ENCODE measurements at regions not wholly inside any gene's neighbourhood (a gene's known extent, or its start where the extent isn't known, plus 50 kb on each side); places are given as distances from the start of the nearest gene placed in this dataset.

DNA sequence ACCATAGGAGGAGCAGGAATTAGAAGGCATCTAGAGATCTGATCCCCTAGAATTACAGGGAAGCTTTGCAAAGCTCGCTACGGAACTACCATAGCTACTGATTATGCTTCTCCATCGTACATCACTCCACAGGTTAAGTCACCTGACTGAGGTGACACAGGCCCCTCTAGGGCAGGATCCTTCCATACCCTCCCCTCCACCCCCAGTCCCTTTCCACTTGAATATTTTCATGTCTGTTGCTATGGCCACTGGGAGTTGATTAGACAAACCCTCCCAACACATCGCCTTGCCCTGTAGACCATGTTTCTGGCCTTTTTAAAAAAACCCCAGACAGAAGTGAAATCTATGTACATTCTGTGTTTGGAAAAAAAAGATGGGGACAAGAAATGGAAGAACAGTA is 287.1 kb downstream of the SOX9 start:
- DNase-seq (ENCODE audit: low read depth, low spot score): no peak

DNA sequence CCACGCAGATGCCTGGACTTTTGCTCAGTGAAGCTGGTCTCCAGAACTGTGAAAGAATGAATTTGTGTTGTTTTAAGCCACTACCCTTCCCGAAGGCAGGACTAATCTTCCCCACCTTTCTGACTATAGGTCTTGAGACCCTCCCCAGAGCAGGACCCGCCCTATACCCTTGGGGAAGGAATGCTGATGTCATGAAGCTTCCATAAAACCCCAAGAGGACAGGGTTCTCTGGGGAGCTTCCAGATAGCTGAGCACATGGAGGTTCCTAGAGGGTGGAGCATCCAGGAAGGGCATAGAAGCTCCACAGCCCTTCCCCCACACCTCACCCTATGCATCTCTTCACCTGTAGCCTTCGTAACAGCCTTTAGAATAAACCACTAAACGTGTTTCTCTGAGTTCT is 287.8 kb downstream of the SOX9 start:
- no peak for DNase-seq (ENCODE audit: low read depth, low spot score)

DNA sequence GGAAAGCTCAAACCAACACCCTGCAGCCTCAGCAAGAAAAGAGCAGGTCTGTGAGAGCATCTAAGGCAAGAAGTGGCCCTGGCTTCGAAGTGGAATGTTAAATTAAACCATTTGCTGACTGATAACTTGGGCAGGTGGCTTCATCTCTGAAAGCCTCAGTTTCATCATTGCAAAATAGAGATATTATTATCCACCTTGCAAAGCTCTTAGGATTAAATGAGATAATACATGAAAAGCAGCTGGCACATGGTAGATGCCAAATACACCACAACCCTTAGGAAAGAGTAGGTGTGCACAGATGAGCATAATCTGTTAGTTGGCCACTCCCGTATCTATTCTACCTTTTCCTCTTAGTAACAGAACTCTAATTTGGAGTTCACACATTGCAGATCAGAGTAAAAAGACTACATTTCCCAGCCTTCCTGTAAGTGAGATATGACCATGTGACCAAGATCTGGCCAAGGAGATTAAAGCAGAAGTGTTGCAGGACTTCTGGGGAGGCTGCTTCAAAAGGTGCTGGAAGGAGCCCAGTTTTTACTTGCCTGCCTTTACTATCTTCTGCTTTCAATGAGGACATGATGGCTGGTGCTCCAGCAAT is 288.7 kb downstream of the SOX9 start:
- DNase-seq (ENCODE audit: low read depth, low spot score): no peak

- no peak for DNase-seq (ENCODE audit: low read depth, low spot score)
Measured at GRCh38 chr17:72411124-72411563, 290.3 kb downstream of the SOX9 start.

DNA sequence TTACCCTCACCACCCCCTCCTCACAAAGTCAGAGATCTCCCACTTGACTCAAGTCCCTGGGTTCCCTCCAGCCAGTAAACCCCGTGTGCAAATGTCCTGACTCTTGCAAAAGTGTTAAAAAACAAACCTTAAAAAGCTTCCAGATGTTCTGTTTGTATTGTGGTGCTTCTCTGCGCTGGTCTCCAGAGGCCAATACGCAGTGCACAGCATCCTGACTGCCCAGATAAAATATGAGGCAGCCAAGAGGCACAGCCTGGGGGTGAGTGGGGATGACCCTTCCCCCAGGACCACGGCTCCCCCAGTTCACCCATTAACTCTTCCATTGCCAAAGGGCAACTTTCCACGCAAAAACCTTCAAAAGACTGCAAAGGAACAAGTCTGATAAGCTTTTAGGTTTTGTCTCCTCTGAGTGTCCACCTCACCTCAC is 291.8 kb downstream of the SOX9 start:
- DNase-seq (ENCODE audit: low read depth, low spot score): no peak

- DNase-seq (ENCODE audit: low read depth, low spot score): no peak
Measured at GRCh38 chr17:72413077-72414031, 292.5 kb downstream of the SOX9 start.

DNA sequence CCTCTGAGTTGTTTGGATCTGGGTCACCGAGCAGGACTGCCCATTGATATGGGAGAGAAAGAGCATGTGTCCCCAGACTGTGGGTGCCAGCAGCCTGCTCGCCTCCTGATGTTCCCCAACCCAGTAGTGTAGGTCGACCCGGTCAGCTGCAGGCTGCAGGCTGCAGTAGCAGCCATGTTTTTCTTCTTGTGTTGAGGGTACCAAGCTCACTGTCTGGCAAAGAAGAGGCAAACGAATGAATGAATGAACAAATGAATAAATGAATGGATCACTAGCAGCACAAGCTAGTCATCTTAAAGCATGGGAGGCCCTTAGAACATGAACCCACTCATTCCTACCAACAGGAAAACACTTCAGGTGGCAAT is 293.2 kb downstream of the SOX9 start:
- no peak for DNase-seq (ENCODE audit: low read depth, low spot score)

GRCh38 chr17:72414967-72415853 is 294.4 kb downstream of the SOX9 start:
- DNase-seq (ENCODE audit: low read depth, low spot score): no peak

GRCh38 chr17:72416054-72416675 is 295.3 kb downstream of the SOX9 start:
- no peak for DNase-seq (ENCODE audit: low read depth, low spot score)

DNA sequence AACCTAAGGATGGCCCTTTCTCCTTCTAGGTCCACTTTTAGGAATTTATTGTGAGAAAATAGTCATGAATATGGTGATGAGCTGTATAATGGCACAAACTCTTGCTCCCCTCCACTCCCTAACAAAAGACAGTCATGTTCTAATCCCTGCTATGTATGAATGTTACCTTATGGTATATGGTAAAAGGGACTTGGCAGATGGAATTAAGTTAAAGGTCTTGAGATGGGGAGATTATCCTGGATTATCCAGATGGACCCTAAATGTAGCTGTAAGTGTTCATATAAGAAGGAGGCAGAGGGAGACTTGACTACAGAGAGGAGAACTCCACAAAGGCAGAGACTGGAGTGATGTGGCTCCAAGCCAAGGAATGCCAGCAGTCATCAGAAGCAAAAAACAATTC is 296.1 kb downstream of the SOX9 start:
- DNase-seq (ENCODE audit: low read depth, low spot score): no peak

DNA sequence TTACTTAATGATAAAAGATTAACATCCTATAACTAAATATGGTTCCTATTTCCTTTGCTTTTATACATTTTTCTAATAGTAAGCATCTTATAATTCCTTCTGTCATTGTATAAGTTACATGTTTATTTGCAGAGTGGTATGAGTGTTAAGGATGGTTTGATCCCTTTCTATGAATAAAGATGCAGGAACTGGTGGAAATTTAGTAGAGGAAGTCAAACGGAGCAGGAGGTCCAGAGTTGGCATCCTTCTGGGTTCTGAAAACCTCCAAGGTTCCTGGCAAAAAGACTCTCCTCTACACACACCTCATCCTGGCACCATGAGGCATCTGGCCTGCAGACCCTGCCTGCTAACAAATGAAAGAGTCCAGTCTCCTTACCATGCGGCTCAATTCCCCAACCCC is 296.8 kb downstream of the SOX9 start:
- DNase-seq (ENCODE audit: low read depth, low spot score): no peak

- DNase-seq (ENCODE audit: low read depth, low spot score): no peak
Measured at GRCh38 chr17:72419866-72420774, 299.3 kb downstream of the SOX9 start.

GRCh38 chr17:72420775-72421127 is 299.9 kb downstream of the SOX9 start:
- no peak for DNase-seq (ENCODE audit: low read depth, low spot score)

- no peak for DNase-seq (ENCODE audit: low read depth, low spot score)
Measured at GRCh38 chr17:72421128-72422092, 300.6 kb downstream of the SOX9 start.

GRCh38 chr17:72422204-72422504 is 301.3 kb downstream of the SOX9 start:
- DNase-seq (ENCODE audit: low read depth, low spot score): no peak

DNA sequence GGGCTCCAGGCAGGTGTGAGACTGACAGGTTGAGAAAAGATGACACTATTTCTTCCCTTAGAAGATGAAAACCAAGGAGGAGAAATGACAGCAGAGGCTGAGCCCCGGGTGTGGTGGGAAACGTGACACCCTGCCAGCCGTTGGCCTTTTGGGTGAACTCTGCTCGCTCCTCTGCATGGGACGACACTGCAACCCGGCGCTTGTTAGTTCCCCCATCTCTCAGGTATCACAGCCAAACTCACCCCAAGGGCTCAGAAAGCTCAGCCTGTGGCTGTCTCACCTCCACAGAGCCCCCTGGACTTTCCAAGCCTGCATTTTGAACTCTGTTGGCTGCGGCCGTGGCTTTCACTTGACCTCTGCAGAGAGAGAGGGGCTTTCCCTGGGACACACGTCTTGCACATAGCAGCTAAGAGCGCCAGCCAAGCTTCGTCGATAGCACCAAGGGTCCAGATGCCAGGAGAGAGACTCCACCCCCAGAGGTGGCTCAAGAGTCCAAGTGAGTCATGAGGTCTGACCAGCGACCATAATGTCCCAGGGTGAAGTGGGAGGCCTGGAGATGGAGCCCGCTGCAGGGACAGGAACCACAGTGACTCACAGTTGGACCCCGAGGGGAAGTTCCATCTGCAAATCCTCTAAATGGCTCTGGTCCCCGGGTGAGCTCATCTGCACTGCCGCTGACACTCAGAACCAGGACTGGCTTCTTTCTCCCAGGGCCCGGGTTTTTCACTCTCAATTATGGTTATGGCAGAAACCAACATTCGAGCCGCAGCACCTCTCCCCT is 301.9 kb downstream of the SOX9 start:
- no peak for DNase-seq (ENCODE audit: low read depth, low spot score)

GRCh38 chr17:72423286-72423589 is 302.4 kb downstream of the SOX9 start:
- no peak for DNase-seq (ENCODE audit: low read depth, low spot score)

- DNase-seq (ENCODE audit: low read depth, low spot score): no peak
Measured at GRCh38 chr17:72423718-72424117, 302.9 kb downstream of the SOX9 start.

DNA sequence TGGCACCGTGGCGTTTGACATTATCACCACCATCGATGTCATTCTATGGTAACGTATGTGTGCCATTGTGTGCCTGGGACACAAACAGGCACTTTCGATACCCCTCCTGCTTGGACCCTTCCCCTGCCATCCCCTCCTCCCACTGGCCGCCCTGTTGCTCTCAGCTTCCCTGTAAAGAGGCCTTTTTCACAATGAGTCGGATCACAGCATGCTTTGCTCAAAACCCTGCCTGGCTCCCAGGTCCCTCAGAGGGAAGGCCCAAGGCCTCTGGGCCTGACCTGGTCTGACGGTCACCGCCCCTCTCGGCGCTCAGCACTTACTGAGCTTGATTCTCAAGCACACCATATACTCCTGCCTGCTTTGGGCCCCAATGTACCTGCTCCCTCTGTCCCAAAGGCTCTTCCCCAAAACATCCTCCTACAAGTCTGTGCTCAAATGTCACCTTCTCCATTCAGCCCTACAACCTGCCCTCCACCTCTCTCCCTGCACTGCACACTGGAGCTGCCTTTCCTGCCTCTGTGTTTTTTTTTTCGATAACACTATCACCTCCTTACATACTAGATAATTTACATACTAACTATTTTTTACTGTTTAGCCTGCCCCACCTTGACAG is 303.8 kb downstream of the SOX9 start:
- DNase-seq (ENCODE audit: low read depth, low spot score): no peak
